Astrocyte of the cerebellum (primary cell): ENCODE measurements at regions not wholly inside any gene's neighbourhood (a gene's known extent, or its start where the extent isn't known, plus 50 kb on each side); places are given as distances from the start of the nearest gene placed in this dataset.
A peak's percentile ranks its signal among the peaks of the same experiment; 100 is the strongest.
"Not testable (repeated sequence)": the region's sequence is repeated elsewhere in the genome, so short reads cannot be mapped to it uniquely, and the experiment has no call there.

Experiments
- DNase-seq: peaks from one replicate; pipeline ENCODE4 v3.0.0-alpha.2; 2011; ENCODE audit warnings: low read depth
- H3K4me3 ChIP-seq: 2 replicates; pipeline ENCODE4 v1.5.1; 2011; ENCODE audit warnings: mild to moderate bottlenecking, low read depth, low read length, moderate library complexity
- CTCF ChIP-seq: IDR thresholded peaks from 2 replicates; pipeline ENCODE4 v1.5.1; 2012; ENCODE audit warnings: low read length, low read depth, moderate library complexity, mild to moderate bottlenecking; ENCODE audit errors: missing control alignments
- in situ Hi-C: cut with HindIII; loops from 2 replicates; pipeline ENCODE4 v1.10.0; 2017; ENCODE audit warnings: low sequenced_read_pairs

- TF ChIP-seq CTCF, result no peak
- in situ Hi-C loops, result no loop called here
- no peak for DNase-seq
- no peak overlapping the region for H3K4me3 ChIP-seq
These were observed 120.1 kb upstream of the RIMS1 start for GRCh38 chr6:71766146-71766760.

DNA sequence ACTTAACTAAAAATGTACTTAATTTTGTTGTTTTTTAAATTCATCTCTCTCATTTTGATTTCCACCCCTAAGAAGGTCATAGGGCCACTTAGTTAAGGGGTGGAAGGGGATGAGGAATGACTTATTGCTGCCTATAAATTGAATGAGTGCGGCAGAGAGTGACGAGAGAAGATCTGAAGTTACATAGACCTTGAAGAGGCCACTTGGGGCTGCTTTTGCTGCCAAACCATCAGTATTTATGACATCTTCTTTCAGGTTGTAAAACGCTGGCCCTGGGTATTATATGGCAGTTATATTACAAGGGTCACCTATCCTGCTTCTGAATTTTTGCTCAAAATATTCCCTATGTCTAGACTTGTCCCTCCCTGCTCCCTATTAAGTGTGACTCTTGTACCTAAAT lies 119.6 kb upstream of the RIMS1 start:
- in situ Hi-C loops, result no loop called here
- DNase-seq, result no peak
- TF ChIP-seq CTCF, result no peak
- no peak overlapping the region for H3K4me3 ChIP-seq

DNA sequence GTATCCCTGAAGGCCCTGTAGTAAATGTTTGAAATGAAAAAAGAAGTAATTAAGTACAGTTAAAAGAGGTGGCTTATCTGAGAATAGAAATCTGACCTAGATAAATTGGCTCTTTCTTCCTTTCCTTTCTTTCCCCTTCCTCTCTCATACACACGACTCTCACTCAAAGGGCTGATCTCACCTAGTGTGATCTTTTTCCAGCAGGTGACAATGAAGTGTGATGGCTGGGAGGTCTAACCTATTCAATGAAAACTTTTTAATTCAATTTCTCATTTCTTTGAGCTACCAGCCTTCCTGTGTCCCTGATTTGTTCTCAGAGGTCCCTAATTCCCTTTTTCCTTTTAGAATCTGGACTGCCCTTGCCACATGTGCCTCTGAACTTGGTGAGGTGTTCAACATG lies 118.0 kb upstream of the RIMS1 start:
- TF ChIP-seq CTCF, result no peak
- in situ Hi-C loops, result no loop called here
- no peak for DNase-seq
- no peak overlapping the region for H3K4me3 ChIP-seq

DNA sequence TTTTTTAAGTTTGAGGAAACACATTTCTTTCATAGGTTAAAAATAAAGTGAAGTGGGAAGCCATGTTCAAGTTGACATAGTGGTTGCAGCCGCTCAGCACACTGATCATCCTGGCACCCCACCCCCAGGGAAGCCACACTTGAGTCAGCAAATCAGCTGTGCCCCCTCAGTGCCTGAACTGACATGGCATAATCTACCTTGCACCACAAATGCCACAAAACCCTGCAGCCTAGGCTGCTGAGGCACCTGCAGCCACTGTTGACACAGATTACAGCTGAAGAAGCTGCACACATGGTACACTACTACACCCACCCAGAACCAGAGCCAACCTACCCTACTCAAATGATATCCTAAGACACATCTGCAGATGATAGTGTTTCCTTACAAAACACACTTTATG lies 77.5 kb upstream of the RIMS1 start:
- in situ Hi-C loops, result no loop called here
- no peak overlapping the region for H3K4me3 ChIP-seq
- DNase-seq, result no peak
- TF ChIP-seq CTCF, result no peak

DNA sequence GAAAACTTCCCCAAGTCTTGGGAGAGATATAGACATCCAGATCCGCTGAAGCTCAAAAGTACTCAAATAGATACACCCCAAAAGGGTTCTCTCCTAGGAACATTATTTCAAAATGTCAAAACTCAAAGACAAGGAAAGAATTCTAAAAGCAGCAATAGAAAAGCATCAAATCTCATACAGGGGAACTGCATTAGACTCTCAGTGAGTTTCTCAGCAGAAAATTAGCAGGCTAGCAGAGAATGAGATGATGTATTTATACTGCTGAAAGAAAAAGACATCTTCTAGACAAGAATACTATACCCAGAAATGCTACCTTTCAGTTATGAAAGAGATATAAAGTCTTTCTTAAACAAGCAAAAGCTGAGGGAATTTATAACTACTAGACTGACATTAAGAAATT lies 75.5 kb upstream of the RIMS1 start:
- no peak overlapping the region for H3K4me3 ChIP-seq
- TF ChIP-seq CTCF, result no peak
- in situ Hi-C loops, result no loop called here
- no peak for DNase-seq

DNA sequence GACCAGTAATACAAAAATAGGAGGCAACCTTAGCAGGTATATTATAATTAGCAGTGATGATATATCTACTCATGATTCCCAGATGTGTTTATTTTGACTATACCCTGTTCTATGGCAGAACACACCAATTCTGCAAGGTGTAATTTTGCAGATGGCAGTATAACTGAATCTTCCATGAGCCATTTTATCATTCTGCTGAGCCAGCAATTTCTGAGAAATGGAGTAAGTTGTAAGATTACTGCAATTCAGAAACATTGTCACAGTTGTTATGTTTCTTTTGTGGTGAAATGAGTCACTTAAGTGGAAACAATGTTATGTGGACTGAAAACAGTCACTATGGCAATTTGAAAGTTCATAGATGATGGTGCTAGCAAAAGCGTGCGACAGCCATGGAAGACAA lies 63.7 kb upstream of the RIMS1 start:
- DNase-seq, result peak; percentile 9
- no peak for TF ChIP-seq CTCF
- no peak overlapping the region for H3K4me3 ChIP-seq
- in situ Hi-C loops, result no loop called here

GRCh38 chr6:71832110-71832764 lies 54.1 kb upstream of the RIMS1 start:
- DNase-seq, in situ Hi-C loops: not testable (repeated sequence)

More at GRCh38 chr6:71832110-71832764, 54.1 kb upstream of the RIMS1 start:
- H3K4me3 ChIP-seq, result not testable (repeated sequence)
